ENCODE measurements at regions not wholly inside any gene's neighbourhood (a gene's known extent, or its start where the extent isn't known, plus 50 kb on each side); places are given as distances from the start of the nearest gene placed in this dataset.

GRCh38 chr3:59546522-59546921 lies 496.7 kb upstream of the CFAP20DC start:
- no peak for DNase-seq (ENCODE audit: low spot score)

- no peak for DNase-seq (ENCODE audit: low spot score)
Observed at GRCh38 chr3:59545374-59545773, 495.5 kb upstream of the CFAP20DC start.

GRCh38 chr3:59542276-59542675 lies 492.5 kb upstream of the CFAP20DC start:
- no peak for DNase-seq (ENCODE audit: low spot score)

GRCh38 chr3:59540696-59541095 lies 490.9 kb upstream of the CFAP20DC start:
- no peak for DNase-seq (ENCODE audit: low spot score)

GRCh38 chr3:59540241-59540640 lies 490.4 kb upstream of the CFAP20DC start:
- DNase-seq (ENCODE audit: low spot score), result peak; percentile 7

- no peak for DNase-seq (ENCODE audit: low spot score)
Observed at GRCh38 chr3:59538753-59539432, 489.1 kb upstream of the CFAP20DC start.

- DNase-seq (ENCODE audit: low spot score), result no peak
Observed at GRCh38 chr3:59535791-59536221, 486.0 kb upstream of the CFAP20DC start.

- DNase-seq (ENCODE audit: low spot score), result no peak
Observed at GRCh38 chr3:59531994-59532393, 482.2 kb upstream of the CFAP20DC start.

GRCh38 chr3:59531066-59531745 lies 481.4 kb upstream of the CFAP20DC start:
- DNase-seq (ENCODE audit: low spot score), result no peak

- no peak for DNase-seq (ENCODE audit: low spot score)
Observed at GRCh38 chr3:59528251-59528650, 478.4 kb upstream of the CFAP20DC start.

- DNase-seq (ENCODE audit: low spot score), result no peak
Observed at GRCh38 chr3:59527493-59527892, 477.7 kb upstream of the CFAP20DC start.

- no peak for DNase-seq (ENCODE audit: low spot score)
Observed at GRCh38 chr3:59526999-59527398, 477.2 kb upstream of the CFAP20DC start.

- DNase-seq (ENCODE audit: low spot score), result no peak
Observed at GRCh38 chr3:59522550-59522949, 472.7 kb upstream of the CFAP20DC start.

GRCh38 chr3:59519094-59519493 lies 469.3 kb upstream of the CFAP20DC start:
- no peak for DNase-seq (ENCODE audit: low spot score)

- no peak for DNase-seq (ENCODE audit: low spot score)
Observed at GRCh38 chr3:59518283-59519055, 468.6 kb upstream of the CFAP20DC start.

GRCh38 chr3:59517388-59517787 lies 467.6 kb upstream of the CFAP20DC start:
- no peak for DNase-seq (ENCODE audit: low spot score)

- DNase-seq (ENCODE audit: low spot score), result no peak
Observed at GRCh38 chr3:59515966-59516365, 466.1 kb upstream of the CFAP20DC start.

GRCh38 chr3:59514865-59515482 lies 465.1 kb upstream of the CFAP20DC start:
- DNase-seq (ENCODE audit: low spot score), result no peak

GRCh38 chr3:59513570-59513969 lies 463.7 kb upstream of the CFAP20DC start:
- no peak for DNase-seq (ENCODE audit: low spot score)

- DNase-seq (ENCODE audit: low spot score), result no peak
Observed at GRCh38 chr3:59512066-59512465, 462.2 kb upstream of the CFAP20DC start.

- DNase-seq (ENCODE audit: low spot score), result no peak
Observed at GRCh38 chr3:59510576-59510975, 460.8 kb upstream of the CFAP20DC start.

- no peak for DNase-seq (ENCODE audit: low spot score)
Observed at GRCh38 chr3:59508273-59508672, 458.4 kb upstream of the CFAP20DC start.
